GM18873 (cell line): ENCODE measurements at regions not wholly inside any gene's neighbourhood (a gene's known extent, or its start where the extent isn't known, plus 50 kb on each side); places are given as distances from the start of the nearest gene placed in this dataset.
"Not testable (repeated sequence)": the region's sequence is repeated elsewhere in the genome, so short reads cannot be mapped to it uniquely, and the experiment has no call there.

ENCODE experiments used
- ATAC-seq: cut with Tn5 transposase; IDR thresholded peaks from one replicate; pipeline ENCODE4 v1.9.1; 2021; ENCODE audit warnings: mild to moderate bottlenecking, moderate library complexity, moderate number of reproducible peaks; ENCODE audit not compliant: unreplicated experiment, low FRiP score

- ATAC-seq = no peak
Measured at GRCh38 chr3:190995156-190995555, 132.7 kb upstream of the GMNC start.

GRCh38 chr3:190990898-190991297, 128.4 kb upstream of the GMNC start:
- no peak for ATAC-seq

- ATAC-seq = no peak
Measured at GRCh38 chr3:190989218-190989617, 126.7 kb upstream of the GMNC start.

GRCh38 chr3:190988102-190988501, 125.6 kb upstream of the GMNC start:
- ATAC-seq = no peak

- no peak for ATAC-seq
Measured at GRCh38 chr3:190984502-190985244, 122.2 kb upstream of the GMNC start.

GRCh38 chr3:190983875-190984274, 121.4 kb upstream of the GMNC start:
- ATAC-seq = no peak

- ATAC-seq = no peak
Measured at GRCh38 chr3:190973771-190974170, 111.3 kb upstream of the GMNC start.

GRCh38 chr3:190972840-190973270, 110.4 kb upstream of the GMNC start:
- no peak for ATAC-seq

GRCh38 chr3:190972196-190972595, 109.7 kb upstream of the GMNC start:
- no peak for ATAC-seq

GRCh38 chr3:190970560-190970959, 108.1 kb upstream of the GMNC start:
- no peak for ATAC-seq

GRCh38 chr3:190968616-190969015, 106.1 kb upstream of the GMNC start:
- no peak for ATAC-seq

- not testable (repeated sequence) for ATAC-seq
Measured at GRCh38 chr3:190964931-190965330, 102.4 kb upstream of the GMNC start.

GRCh38 chr3:190959077-190959476, 96.6 kb upstream of the GMNC start:
- no peak for ATAC-seq

GRCh38 chr3:190941694-190942260, 79.3 kb upstream of the GMNC start:
- no peak for ATAC-seq

- not testable (repeated sequence) for ATAC-seq
Measured at GRCh38 chr3:190934616-190935015, 72.1 kb upstream of the GMNC start.

GRCh38 chr3:190926619-190927018, 64.1 kb upstream of the GMNC start:
- no peak for ATAC-seq

GRCh38 chr3:190912736-190913135, 50.2 kb upstream of the GMNC start:
- no peak for ATAC-seq
